HG03280 (cell line): ENCODE measurements at regions not wholly inside any gene's neighbourhood (a gene's known extent, or its start where the extent isn't known, plus 50 kb on each side); places are given as distances from the start of the nearest gene placed in this dataset.
"Not testable (repeated sequence)": the region's sequence is repeated elsewhere in the genome, so short reads cannot be mapped to it uniquely, and the experiment has no call there.

Source experiments
- ATAC-seq: cut with Tn5 transposase; IDR thresholded peaks from one replicate; pipeline ENCODE4 v1.9.1; 2021; ENCODE audit warnings: mild to moderate bottlenecking, moderate library complexity; ENCODE audit not compliant: unreplicated experiment

GRCh38 chr2:84158605-84159004 lies 300.5 kb downstream of the SUCLG1 start:
- no peak for ATAC-seq

DNA sequence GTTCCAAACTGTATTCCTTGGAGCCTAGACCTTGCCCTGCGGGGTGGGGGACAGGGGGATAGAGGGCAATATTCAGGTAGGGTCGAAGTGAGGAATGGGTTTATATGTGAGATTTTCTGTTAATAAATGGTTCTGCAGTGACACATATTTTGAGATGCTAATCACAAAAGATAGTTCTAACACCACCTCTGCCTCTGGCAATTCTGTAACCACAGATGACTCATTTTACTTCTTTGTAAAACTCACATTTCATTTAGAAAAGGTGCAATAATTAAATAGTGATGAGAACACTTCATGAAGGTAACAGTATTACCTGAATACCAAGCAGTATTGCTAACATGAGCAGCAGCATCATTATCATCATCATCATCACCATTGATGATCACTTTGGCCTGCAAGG lies 306.6 kb downstream of the SUCLG1 start:
- no peak for ATAC-seq

GRCh38 chr2:84144345-84144744 lies 314.7 kb downstream of the SUCLG1 start:
- ATAC-seq, result no peak

DNA sequence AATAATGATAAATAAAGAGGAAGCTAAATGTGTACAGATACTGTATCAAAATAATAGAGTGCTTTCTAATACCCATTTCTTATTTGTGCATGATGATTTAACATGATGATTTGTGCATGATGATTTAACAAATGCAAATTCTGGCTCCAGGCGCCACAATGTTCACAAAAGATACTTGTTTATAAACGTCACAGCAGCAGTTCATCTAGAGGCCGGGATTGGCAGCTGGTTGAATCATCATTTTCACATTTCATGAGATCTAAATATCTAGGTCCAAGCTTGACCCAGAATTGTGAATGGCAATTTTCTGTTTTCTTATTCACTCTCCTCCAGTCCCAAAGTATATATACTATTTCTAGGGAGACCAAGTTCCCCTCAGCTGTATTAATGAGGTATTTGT lies 322.0 kb downstream of the SUCLG1 start:
- no peak for ATAC-seq

DNA sequence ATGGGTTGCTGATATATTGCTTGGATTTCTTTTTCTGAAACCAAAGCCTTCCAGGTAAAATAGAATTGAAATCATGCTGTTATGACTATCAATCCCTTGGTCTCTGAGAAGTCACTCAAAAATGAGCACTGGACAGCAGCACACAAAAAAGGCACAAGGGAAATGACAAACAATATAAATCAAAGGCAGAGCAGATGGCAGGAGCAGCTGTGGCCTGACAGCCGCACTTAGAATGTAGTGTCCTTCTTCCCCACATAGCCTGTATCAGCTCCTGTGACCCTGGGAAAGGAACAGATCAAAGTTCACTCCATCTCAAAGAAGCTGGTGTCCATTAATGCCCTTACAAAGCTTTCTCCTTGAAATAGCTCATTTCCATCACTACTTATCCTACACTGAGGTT lies 326.7 kb downstream of the SUCLG1 start:
- ATAC-seq, result no peak

- no peak for ATAC-seq
Observed at GRCh38 chr2:84131278-84131830, 327.7 kb downstream of the SUCLG1 start.

DNA sequence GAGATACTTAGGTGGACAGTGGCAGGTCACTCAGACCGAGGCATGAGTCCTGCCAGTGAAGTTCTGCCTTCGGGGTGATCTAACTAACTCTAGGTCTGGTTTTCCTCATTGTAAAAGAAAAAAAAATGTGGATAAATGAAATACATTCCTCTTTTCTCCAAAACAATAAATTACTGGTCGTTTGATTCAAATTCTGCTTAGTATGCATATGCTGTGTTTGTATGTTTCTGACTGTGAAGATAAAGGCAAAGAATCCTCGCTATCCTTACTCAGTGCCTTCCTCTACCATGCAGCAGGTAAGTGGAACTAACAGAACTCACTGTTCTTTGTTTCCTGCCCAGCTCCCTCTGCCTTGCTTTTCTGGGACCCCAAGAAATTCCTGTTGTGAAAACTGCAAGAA lies 330.1 kb downstream of the SUCLG1 start:
- no peak for ATAC-seq

DNA sequence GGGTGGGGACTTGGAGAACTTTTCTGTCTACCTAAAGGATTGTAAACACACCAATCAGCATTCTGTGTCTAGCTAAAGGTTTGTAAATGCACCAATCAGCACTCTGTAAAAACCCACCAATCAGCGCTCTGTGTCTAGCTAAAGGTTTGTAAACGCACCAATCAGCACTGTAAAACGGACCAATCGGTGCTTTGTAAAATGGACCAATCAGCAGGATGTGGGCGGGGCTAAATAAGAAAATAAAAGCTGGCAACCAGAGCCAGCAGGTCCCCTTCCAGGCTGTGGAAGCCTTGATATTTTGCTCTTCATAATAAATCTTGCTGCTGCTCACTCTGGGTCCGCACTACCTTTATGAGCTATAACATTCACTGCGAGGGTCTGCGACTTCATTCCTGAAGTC lies 331.3 kb downstream of the SUCLG1 start:
- ATAC-seq, result not testable (repeated sequence)

GRCh38 chr2:84126530-84126929 lies 332.6 kb downstream of the SUCLG1 start:
- ATAC-seq, result no peak

GRCh38 chr2:84126084-84126483 lies 333.0 kb downstream of the SUCLG1 start:
- no peak for ATAC-seq

DNA sequence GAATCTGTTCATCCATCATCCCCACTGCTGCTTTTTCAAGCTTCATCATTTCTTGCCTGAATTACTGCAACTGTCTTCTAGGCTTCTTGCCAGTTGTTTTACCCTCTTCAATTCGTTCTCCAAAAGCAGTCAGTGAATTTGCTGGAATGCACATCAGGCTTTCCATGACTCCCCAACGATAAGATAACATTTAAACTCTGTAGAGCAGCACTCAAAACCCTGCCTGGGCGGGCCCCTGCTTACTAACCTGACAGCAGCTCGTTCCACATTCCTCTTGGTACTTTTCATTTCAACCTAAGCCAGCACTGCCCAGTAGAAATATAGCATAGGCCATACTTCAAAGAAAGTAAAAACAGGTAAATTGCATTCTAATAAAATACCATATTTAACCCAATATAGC lies 342.9 kb downstream of the SUCLG1 start:
- ATAC-seq, result no peak

DNA sequence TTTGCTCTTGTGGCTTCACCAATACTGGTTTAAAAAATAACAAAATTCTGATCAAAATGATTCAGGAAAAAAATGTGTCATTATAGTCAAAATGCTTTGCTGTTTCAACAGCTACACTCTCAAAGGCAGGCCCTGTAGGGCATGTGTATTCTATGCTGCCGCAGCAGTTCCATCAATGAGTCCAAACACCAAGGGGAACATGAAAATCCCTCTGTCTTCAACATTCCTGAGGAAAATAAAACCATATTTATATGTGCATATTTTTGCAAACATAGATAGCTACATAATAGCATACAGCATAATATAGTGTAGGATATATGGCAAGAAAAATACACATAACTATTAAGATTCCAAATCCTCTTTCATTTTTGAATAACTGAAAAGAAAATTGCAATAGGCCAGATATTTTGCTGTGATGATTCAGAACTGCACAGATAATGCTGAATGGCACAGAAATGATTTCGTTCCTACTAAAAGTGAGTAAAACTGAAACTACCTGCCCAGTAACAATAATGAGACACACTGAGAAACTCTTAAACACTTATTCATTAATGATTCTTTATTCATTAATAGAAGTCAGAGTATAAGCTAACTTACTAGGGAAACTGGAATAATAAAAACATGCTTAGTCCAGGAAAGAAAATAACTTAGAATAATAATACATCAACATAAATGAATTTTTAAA lies 343.8 kb downstream of the SUCLG1 start:
- ATAC-seq, result no peak

DNA sequence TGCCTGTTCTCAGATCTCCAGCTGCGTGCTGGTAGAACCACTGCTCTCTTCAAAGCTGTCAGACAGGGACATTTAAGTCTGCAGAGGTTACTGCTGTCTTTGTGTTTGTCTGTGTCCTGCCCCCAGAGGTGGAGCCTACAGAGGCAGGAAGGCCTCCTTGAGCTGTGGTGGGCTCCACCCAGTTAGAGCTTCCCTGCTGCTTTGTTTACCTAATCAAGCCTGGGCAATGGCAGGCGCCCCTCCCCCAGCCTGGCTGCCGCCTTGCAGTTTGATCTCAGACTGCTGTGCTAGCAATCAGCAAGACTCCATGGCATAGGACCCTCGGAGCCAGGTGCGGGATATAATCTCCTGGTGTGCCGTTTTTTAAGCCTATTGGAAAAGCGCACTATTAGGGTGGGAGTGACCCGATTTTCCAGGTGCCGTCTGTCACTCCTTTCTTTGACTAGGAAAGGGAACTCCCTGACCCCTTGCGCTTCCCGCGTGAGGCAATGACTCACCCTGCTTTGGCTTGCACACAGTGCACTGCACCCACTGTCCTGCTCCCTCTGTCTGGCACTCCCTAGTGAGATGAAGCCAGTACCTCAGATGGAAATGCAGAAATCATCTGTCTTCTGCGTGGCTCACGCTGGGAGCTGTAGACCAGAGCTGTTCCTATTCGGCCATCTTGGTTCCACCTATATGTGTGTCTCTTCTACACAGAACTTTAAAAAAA lies 355.1 kb downstream of the SUCLG1 start:
- ATAC-seq, result not testable (repeated sequence)

DNA sequence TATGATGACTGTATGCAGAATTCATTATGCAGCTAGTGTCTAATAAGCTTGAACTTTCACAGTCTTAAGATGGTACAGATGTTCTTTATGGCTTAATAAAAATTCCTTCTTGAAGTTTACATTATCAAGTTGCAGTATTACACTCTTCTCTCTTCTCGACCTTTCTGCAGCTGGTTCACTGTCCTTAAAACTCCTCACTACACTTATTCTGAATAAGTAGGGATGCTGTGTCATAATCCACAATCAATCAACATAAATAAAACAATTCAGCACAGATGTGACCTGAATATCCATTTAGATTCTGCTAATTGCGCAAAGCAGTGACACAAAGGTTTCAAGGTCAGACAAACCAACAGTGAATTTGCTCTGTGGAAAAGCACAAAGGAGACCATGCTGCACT lies 356.8 kb downstream of the SUCLG1 start:
- ATAC-seq, result no peak

DNA sequence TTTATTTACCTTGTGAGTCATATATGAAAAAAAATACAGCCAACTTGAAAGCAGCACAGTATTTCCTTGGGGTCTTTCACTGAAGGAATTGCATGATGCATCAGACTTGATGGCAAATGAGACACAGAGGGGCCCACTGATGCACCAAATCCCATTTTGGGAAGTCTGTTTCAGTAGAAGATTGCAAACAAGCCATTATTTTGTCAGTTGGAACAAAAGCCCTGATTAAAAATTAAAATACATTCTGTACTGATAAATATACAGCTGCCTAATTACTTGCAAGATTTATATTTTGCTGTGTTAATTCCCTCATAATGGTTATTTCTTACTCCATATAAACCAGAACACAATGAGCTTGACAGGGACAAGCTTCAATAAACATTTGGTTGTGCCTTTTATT lies 370.4 kb downstream of the SUCLG1 start:
- ATAC-seq, result no peak

DNA sequence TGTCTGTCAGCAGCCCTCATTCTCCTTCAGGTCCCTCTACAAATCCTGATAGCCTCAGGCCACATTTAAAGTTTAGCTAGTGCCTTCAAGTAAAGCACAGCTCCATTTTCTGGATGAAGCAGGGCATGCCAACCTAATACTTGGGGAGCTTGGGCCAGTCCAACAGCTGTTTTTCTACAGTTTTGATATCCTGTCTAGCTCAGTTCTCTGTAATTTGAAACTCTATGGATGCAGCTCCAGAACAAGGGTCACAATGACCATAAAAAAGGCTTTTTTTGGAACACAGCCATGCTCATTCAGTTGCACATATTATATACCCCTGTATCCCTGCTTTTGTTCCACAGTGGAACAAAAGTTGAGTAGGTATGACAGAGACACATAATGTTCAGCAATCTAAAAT lies 373.5 kb downstream of the SUCLG1 start:
- ATAC-seq, result no peak

DNA sequence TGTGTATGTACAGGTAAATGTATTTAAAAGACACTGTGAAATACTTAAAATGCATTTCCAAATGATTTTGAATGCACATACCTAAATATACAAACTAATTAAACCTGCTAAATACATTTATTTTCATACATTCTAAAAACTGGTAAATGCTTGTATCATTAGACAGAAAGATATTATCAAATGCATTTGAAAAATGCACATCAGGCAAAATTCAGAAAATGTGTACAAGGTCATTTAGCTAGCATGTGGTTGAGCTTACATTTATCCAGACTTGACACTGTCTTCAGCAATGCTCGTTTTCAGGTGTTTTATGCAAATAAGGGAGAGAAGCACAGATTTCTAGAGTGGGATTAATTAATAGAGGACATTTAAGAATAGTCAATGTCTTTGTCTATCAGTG lies 374.2 kb downstream of the SUCLG1 start:
- no peak for ATAC-seq

DNA sequence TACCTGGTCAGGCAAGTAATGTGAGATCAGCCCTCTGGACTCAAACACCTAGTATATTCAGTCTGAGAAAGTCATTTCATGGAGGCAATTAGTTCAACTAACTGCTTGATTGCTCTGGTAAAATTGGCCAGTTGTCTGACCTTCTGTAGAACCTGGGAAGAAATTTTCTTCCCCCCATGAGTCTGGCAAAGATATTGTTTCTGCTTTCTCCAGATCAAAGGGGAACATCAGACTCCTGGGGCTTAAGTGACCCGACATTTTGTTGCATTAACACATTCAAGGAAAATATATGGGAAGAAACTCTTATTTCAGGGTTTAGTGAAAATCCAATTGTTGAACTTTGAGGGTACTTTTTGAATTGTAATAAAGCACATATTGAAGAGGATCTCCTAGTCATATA lies 375.1 kb downstream of the SUCLG1 start:
- ATAC-seq, result no peak

GRCh38 chr2:84078471-84078870 lies 380.6 kb downstream of the SUCLG1 start:
- no peak for ATAC-seq

DNA sequence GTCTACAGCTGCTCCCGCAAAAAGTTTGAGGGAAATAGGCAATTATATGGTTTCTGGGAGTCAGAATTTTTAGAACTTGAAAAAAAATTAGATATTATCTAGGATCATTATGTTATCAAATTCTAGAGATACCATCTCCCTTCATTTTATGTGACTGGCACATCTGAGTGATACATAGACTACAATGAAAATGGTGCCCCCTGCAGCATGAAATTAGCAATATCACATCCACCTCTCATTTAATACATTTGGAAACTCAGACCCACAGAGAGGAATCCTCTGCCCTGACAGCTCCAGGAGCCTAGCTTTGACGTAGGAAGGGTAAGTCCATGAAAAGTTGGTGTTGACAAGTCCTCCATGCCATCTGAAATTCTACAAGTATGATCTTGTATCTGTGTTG lies 381.6 kb downstream of the SUCLG1 start:
- ATAC-seq, result no peak

GRCh38 chr2:84071050-84071449 lies 388.0 kb downstream of the SUCLG1 start:
- ATAC-seq, result no peak

DNA sequence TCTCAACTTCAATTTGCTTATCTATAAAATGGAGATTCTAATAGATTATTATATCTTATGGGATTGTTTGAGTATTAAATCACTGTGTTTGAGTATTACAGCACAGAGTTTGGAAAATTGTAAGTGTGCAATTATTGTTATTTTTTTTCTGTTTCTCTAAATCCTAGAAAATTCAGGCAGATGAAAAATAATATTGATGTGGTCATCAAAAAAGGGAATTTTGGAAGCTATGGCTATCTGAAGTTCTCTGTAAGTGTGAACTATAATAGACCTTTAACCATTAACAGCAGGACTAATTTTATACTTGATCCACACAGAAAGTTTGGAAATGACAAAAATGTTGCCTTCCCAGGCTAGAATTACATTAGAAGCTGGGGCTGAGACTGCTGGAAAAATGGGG lies 393.2 kb downstream of the SUCLG1 start:
- ATAC-seq, result no peak
